ENCODE measurements at regions not wholly inside any gene's neighbourhood (a gene's known extent, or its start where the extent isn't known, plus 50 kb on each side); places are given as distances from the start of the nearest gene placed in this dataset.
A peak's percentile ranks its signal among the peaks of the same experiment; 100 is the strongest.

DNA sequence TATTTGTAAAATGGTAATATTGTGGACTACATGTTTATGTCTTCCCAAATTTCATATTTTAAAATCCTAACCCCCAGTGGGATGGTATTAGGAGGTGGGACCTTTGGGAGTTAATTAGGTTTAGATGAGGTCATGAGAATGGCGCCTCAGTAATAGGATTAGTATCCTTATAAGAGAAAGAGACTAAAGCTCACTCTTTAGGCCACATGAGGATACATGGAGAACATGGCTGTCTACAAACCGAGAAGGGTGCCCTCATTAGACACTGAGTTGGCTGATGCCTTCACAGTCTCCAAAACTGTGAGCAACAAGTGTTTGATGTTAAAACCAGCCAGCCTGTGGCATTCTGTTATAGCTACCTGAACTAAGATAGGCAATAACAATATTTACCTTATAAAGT, 58.3 kb upstream of the OTOGL start:
- Histone ChIP-seq H3K36me3 (replicated peaks in 1 of 2; ENCODE audit: control insufficient read depth in 1 of 2, insufficient read depth in 2 of 2, low read length in 1 of 2) (no peaks in the 10 kb centered on the region), H3K27me3 (ENCODE audit: insufficient read depth) (no peaks in the 10 kb centered on the region), H3F3A (replicated peaks; ENCODE audit: insufficient read depth) (peaks cover 36% of the 10 kb centered on the region), H3K4me3 (ENCODE audit: low read depth in 2 of 2, low read length in 1 of 2) (no peak overlapping the region), H2AFZ (ENCODE audit: low read depth) (0 out of 2 replicates have a peak overlapping the region, but pooled peaks have one; percentile 14), H3K4me2 (no peak overlapping the region), H4K20me1 (ENCODE audit: insufficient read depth) (no peaks in the 10 kb centered on the region), H3K9ac (no peak overlapping the region), H3K4me1 (ENCODE audit: control insufficient read depth in 1 of 2, insufficient read depth in 2 of 2, low read depth in 1 of 2, low read length in 1 of 2) (peaks cover 0 to 27% of the 10 kb centered on the region in 2 experiments; a peak in 3 of 4 replicates), H3K9me3 (no peaks in the 10 kb centered on the region), H3K79me2 (ENCODE audit: insufficient read depth) (no peaks in the 10 kb centered on the region), H3K9me2 (no peaks in the 10 kb centered on the region), H3K27ac (ENCODE audit: low read depth in 2 of 2, low read length in 1 of 2) (peak overlapping the region in 1 of 2 experiments; percentile 95; a peak in 2 of 4 replicates)
- WGBS (ENCODE audit: low lambda C conversion rate): 45% methylated on average over 2 of the region's 2 CpGs
- ChIA-PET POLR2A (no interaction called here), CTCF (no interaction called here)
- no peak for TF ChIP-seq FOXJ3 (CRISPR knock-in tag; IDR thresholded peaks at IDR 0.05)
- TF ChIP-seq, protein P1, sequence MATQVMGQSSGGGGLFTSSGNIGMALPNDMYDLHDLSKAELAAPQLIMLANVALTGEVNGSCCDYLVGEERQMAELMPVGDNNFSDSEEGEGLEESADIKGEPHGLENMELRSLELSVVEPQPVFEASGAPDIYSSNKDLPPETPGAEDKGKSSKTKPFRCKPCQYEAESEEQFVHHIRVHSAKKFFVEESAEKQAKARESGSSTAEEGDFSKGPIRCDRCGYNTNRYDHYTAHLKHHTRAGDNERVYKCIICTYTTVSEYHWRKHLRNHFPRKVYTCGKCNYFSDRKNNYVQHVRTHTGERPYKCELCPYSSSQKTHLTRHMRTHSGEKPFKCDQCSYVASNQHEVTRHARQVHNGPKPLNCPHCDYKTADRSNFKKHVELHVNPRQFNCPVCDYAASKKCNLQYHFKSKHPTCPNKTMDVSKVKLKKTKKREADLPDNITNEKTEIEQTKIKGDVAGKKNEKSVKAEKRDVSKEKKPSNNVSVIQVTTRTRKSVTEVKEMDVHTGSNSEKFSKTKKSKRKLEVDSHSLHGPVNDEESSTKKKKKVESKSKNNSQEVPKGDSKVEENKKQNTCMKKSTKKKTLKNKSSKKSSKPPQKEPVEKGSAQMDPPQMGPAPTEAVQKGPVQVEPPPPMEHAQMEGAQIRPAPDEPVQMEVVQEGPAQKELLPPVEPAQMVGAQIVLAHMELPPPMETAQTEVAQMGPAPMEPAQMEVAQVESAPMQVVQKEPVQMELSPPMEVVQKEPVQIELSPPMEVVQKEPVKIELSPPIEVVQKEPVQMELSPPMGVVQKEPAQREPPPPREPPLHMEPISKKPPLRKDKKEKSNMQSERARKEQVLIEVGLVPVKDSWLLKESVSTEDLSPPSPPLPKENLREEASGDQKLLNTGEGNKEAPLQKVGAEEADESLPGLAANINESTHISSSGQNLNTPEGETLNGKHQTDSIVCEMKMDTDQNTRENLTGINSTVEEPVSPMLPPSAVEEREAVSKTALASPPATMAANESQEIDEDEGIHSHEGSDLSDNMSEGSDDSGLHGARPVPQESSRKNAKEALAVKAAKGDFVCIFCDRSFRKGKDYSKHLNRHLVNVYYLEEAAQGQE (IDR thresholded peaks at IDR 0.05; ENCODE audit: low read depth, low read length): no peak
- no peak for TF ChIP-seq MXI1 (IDR thresholded peaks at IDR 0.05; ENCODE audit: low read depth, low read length)
- no peak for TF ChIP-seq NRF1 (IDR thresholded peaks at IDR 0.05; ENCODE audit: low read depth, low read length)
- no peak for TF ChIP-seq TEAD4 (IDR thresholded peaks at IDR 0.05; ENCODE audit: borderline replicate concordance, insufficient read depth)
- TF ChIP-seq, protein P2, sequence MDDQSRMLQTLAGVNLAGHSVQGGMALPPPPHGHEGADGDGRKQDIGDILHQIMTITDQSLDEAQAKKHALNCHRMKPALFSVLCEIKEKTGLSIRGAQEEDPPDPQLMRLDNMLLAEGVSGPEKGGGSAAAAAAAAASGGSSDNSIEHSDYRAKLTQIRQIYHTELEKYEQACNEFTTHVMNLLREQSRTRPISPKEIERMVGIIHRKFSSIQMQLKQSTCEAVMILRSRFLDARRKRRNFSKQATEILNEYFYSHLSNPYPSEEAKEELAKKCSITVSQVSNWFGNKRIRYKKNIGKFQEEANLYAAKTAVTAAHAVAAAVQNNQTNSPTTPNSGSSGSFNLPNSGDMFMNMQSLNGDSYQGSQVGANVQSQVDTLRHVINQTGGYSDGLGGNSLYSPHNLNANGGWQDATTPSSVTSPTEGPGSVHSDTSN (IDR thresholded peaks at IDR 0.05): no peak
- no peak for TF ChIP-seq EP300 (IDR thresholded peaks at IDR 0.05; ENCODE audit: borderline replicate concordance in 1 of 2, low read depth in 1 of 2, low read length in 1 of 2)
- no peak for TF ChIP-seq GABPA (IDR thresholded peaks at IDR 0.05; ENCODE audit: low read depth)
- no peak for DNase-seq

DNA sequence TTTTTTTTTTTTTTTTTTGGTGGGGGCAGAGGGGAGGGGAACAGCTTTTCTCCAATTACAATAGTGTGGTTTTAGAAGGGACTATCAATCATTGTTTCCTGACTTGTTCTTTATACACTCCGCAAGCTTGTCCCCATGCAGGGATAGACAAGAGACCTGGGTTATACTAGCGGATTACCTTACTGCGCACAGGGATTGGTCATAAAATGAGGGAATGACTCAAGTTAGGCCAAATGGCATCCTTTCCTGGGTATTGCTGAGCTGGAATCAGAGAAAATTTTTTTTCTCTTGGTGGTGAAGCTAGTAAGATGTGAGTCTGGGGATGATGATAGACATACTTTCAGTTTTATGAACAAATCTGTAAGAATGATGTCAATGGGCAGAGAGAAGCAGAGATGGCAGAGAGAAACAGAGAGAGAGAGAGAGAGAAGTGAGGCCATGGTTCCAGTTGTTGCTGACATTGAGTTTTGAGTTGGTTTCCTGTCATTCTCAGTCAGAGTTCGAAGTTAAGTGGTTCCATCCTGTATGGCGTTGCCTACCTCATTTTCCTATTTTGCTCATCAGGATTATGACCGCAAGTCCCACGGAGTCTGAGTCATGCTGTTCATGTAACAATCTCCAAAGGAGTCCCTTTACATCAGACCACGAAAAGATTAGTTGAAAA, 59.1 kb upstream of the OTOGL start:
- H3K4me2 ChIP-seq: no peak overlapping the region
- peaks cover 0 to 24% of the 10 kb centered on the region in 2 experiments; a peak in 3 of 4 replicates for H3K4me1 ChIP-seq (ENCODE audit: control insufficient read depth in 1 of 2, insufficient read depth in 2 of 2, low read depth in 1 of 2, low read length in 1 of 2)
- CTCF ChIA-PET: no interaction called here
- no peaks in the 10 kb centered on the region for H3K36me3 ChIP-seq (replicated peaks in 1 of 2; ENCODE audit: control insufficient read depth in 1 of 2, insufficient read depth in 2 of 2, low read length in 1 of 2)
- 62% methylated on average over 8 of the region's 8 CpGs for WGBS (ENCODE audit: low lambda C conversion rate)
- no peaks in the 10 kb centered on the region for H3K9me2 ChIP-seq
- no peak overlapping the region for H3K9ac ChIP-seq
- no peaks in the 10 kb centered on the region for H3K27me3 ChIP-seq (ENCODE audit: insufficient read depth)
- H3F3A ChIP-seq (replicated peaks; ENCODE audit: insufficient read depth): peaks cover 30% of the 10 kb centered on the region
- POLR2A ChIA-PET: no interaction called here
- no peaks in the 10 kb centered on the region for H4K20me1 ChIP-seq (ENCODE audit: insufficient read depth)
- DNase-seq: no peak
- H3K79me2 ChIP-seq (ENCODE audit: insufficient read depth): no peaks in the 10 kb centered on the region
- H3K4me3 ChIP-seq (ENCODE audit: low read depth in 2 of 2, low read length in 1 of 2): no peak overlapping the region
- H3K9me3 ChIP-seq: no peaks in the 10 kb centered on the region
- no peak for TF ChIP-seq FOSL2 (IDR thresholded peaks at IDR 0.05; ENCODE audit: borderline replicate concordance, low read depth)
- TF ChIP-seq, protein P3, sequence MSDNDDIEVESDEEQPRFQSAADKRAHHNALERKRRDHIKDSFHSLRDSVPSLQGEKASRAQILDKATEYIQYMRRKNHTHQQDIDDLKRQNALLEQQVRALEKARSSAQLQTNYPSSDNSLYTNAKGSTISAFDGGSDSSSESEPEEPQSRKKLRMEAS (IDR thresholded peaks at IDR 0.05; ENCODE audit: low read depth): no peak
- TF ChIP-seq, protein P4, sequence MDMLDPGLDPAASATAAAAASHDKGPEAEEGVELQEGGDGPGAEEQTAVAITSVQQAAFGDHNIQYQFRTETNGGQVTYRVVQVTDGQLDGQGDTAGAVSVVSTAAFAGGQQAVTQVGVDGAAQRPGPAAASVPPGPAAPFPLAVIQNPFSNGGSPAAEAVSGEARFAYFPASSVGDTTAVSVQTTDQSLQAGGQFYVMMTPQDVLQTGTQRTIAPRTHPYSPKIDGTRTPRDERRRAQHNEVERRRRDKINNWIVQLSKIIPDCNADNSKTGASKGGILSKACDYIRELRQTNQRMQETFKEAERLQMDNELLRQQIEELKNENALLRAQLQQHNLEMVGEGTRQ (IDR thresholded peaks at IDR 0.05; ENCODE audit: borderline replicate concordance, low read depth, low read length): no peak
- no peak for TF ChIP-seq FOXJ3 (CRISPR knock-in tag; IDR thresholded peaks at IDR 0.05)
- TF ChIP-seq NRF1 (IDR thresholded peaks at IDR 0.05; ENCODE audit: low read depth, low read length): no peak
- no peak for TF ChIP-seq EP300 (IDR thresholded peaks at IDR 0.05; ENCODE audit: borderline replicate concordance in 1 of 2, low read depth in 1 of 2, low read length in 1 of 2)
- TF ChIP-seq JUND (IDR thresholded peaks at IDR 0.05): no peak
- TF ChIP-seq, protein P5, sequence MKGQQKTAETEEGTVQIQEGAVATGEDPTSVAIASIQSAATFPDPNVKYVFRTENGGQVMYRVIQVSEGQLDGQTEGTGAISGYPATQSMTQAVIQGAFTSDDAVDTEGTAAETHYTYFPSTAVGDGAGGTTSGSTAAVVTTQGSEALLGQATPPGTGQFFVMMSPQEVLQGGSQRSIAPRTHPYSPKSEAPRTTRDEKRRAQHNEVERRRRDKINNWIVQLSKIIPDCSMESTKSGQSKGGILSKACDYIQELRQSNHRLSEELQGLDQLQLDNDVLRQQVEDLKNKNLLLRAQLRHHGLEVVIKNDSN (IDR thresholded peaks at IDR 0.05; ENCODE audit: borderline replicate concordance, low read depth): no peak
- no peak for TF ChIP-seq POLR2AphosphoS5 (IDR thresholded peaks at IDR 0.05; ENCODE audit: low read depth, low read length)
- TF ChIP-seq, protein P2 (IDR thresholded peaks at IDR 0.05): no peak
- no peak for TF ChIP-seq FOXM1 (IDR thresholded peaks at IDR 0.05; ENCODE audit: low read depth)
- TF ChIP-seq RFX5 (IDR thresholded peaks at IDR 0.05; ENCODE audit: low read length): no peak
- no peak for TF ChIP-seq RCOR1 (IDR thresholded peaks at IDR 0.05; ENCODE audit: low read length)
- TF ChIP-seq YY1 (IDR thresholded peaks at IDR 0.05; ENCODE audit: low read depth): no peak
- TF ChIP-seq MXI1 (IDR thresholded peaks at IDR 0.05; ENCODE audit: low read depth, low read length): no peak
- peak overlapping the region; percentile 70; the same call in 1 of the 2 replicates for H2AFZ ChIP-seq (ENCODE audit: low read depth)
- peak overlapping the region in 1 of 2 experiments; percentile 95; a peak in 1 of 4 replicates for H3K27ac ChIP-seq (ENCODE audit: low read depth in 2 of 2, low read length in 1 of 2)
